Neural cell (in vitro differentiated cells): ENCODE measurements at regions not wholly inside any gene's neighbourhood (a gene's known extent, or its start where the extent isn't known, plus 50 kb on each side); places are given as distances from the start of the nearest gene placed in this dataset.

Experiments
- CTCF ChIP-seq: fragments of 450-650 bp; IDR thresholded peaks from 2 replicates; pipeline ENCODE4 v1.5.1; 2014; ENCODE audit warnings: antibody characterized with exemption, mild to moderate bottlenecking, moderate library complexity; ENCODE audit not compliant: poor library complexity, severe bottlenecking
- EP300 ChIP-seq: fragments of 450-650 bp; conservative IDR thresholded peaks from 2 replicates; pipeline ENCODE4 v1.6.1; 2014; ENCODE audit warnings: antibody characterized with exemption, mild to moderate bottlenecking, moderate library complexity; ENCODE audit not compliant: poor library complexity, severe bottlenecking
- EZH2 ChIP-seq: fragments of 200-600, 300-800 bp; shearing (Covaris generic), sonication (generic); IDR thresholded peaks from 2 replicates; pipeline ENCODE4 v1.6.1; 2014; ENCODE audit warnings: antibody characterized with exemption, low read length, borderline replicate concordance, mild to moderate bottlenecking; ENCODE audit not compliant: insufficient read depth, poor library complexity, severe bottlenecking
- POLR2AphosphoS5 ChIP-seq: IDR thresholded peaks from 2 replicates; pipeline ENCODE4 v1.6.1; 2012
- REST ChIP-seq: IDR thresholded peaks from 2 replicates; pipeline ENCODE4 v1.6.1; 2012; ENCODE audit warnings: borderline replicate concordance

GRCh38 chr7:69374044-69374425 lies 224.2 kb upstream of the AUTS2 start:
- no peak for TF ChIP-seq CTCF
- no peak for TF ChIP-seq REST
- no peak for TF ChIP-seq EP300
- no peak for TF ChIP-seq EZH2
- TF ChIP-seq POLR2AphosphoS5, result no peak
